Activated naive CD4-positive, alpha-beta T cell treated with anti-CD3 and anti-CD28 coated beads for 36 hours (primary cell): ENCODE measurements at regions not wholly inside any gene's neighbourhood (a gene's known extent, or its start where the extent isn't known, plus 50 kb on each side); places are given as distances from the start of the nearest gene placed in this dataset.

ENCODE experiments used
- CTCF ChIA-PET: fragments of 350-600 bp; sonication (Branson Sonifier 250); formaldehyde crosslinking; loops from one replicate; lab custom pipeline; 2021; ENCODE audit warnings: antibody characterized with exemption; lab: Charles Lee
- DNase-seq: peaks from one replicate; pipeline ENCODE4 v3.0.0-alpha.2; 2020
- H3K27ac Mint-ChIP-seq: one replicate; pipeline ENCODE4 v1.8.0; 2021; ENCODE audit warnings: mild to moderate bottlenecking, mixed read lengths
- H3K27me3 Mint-ChIP-seq: one replicate; pipeline ENCODE4 v1.8.0; 2021; ENCODE audit warnings: low read depth, mixed read lengths
- H3K36me3 Mint-ChIP-seq: one replicate; pipeline ENCODE4 v1.8.0; 2021; ENCODE audit warnings: low read depth, mixed read lengths
- H3K4me1 Mint-ChIP-seq: one replicate; pipeline ENCODE4 v1.8.0; 2021; ENCODE audit warnings: low read depth, mixed read lengths
- H3K4me3 Mint-ChIP-seq: one replicate; pipeline ENCODE4 v1.8.0; 2021; ENCODE audit warnings: mild to moderate bottlenecking, moderate library complexity, mixed read lengths
- H3K9me3 Mint-ChIP-seq: one replicate; pipeline ENCODE4 v1.8.0; 2021; ENCODE audit warnings: mixed read lengths
- intact Hi-C: fragments of 100-400 bp; cut with micrococcal nuclease; formaldehyde crosslinking; loops from one replicate; pipeline ENCODE4 v1.15.1; 2023

DNA sequence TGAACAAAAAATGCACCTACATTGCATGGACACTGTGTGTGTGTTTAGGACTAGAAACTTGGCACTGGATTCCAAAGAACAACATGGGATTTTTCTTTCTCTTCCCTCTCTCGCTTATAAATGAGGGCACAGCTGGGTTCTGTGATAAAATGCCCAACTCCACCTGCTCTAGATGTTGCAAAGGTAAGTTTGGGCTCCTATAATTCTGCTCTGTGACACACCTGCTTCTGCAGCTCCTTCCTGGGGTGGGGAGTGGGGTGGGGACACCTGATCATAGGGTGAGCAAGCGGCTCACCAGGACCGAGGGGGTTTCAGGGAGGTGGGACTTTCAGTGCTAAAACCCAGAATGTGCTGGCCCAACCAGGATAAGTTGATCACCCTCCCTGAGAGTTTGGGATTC lies 104.3 kb downstream of the AXIN2 start:
- H3K27me3 Mint-ChIP-seq, result no peaks in the 10 kb centered on the region
- DNase-seq, result no peak
- intact Hi-C loops, result loop anchor here (2.0 to 10.0 kb wide), 3 partner anchors 188 to 708 kb away; no protein-coding TSS in a partner anchor
- no peaks in the 10 kb centered on the region for H3K9me3 Mint-ChIP-seq
- no peak overlapping the region for H3K27ac Mint-ChIP-seq
- H3K4me1 Mint-ChIP-seq, result peaks cover 3% of the 10 kb centered on the region
- H3K4me3 Mint-ChIP-seq, result no peak overlapping the region
- no peaks in the 10 kb centered on the region for H3K36me3 Mint-ChIP-seq
- CTCF ChIA-PET, result interaction anchor here (0.7 to 2.1 kb wide), 2 partner anchors 101 to 225 kb away, joined by 4 to 5 read pairs; no protein-coding TSS in a partner anchor

DNA sequence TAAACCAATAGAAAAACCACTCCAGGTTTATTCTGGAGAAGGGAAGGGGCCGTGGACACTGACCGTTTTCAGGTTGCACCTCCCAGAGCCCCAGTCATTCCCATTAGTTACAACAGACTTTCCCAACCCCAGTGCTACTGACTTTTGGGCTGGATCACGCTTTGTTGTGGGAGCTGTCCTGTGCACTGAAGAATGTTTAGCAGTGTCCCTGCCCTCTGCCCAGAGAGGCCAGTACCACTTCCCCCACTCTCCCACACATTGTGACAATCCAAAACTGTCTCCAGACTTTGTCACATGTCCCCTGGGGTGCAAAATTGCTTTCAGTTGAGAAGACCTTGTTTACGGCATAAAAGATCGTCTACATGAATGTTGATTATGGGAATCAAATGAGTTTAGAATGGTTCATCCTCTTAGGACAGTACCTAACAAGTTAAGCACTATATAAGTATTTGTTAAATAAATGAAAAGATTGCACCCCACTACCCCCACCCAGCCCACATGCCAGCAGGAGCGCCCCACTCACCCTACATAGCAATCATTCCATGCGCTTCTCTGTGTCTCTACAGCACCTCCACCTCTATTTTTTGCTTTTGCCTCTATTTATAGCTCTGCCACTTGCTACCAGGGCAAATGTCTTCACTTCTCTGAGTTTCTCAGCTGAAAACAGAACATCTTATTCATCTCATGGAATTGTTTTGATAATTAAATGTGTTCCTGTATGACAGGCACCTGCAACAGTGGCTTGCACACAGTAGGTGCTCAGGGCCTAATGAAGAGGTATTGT lies 104.9 kb downstream of the AXIN2 start:
- no peak for DNase-seq
- Mint-ChIP-seq H3K27ac (no peak overlapping the region), H3K4me3 (no peak overlapping the region), H3K9me3 (no peaks in the 10 kb centered on the region), H3K27me3 (no peaks in the 10 kb centered on the region), H3K4me1 (peaks cover 3% of the 10 kb centered on the region), H3K36me3 (no peaks in the 10 kb centered on the region)
- intact Hi-C loops, result loop anchor here (1.0 to 10.0 kb wide), 5 partner anchors 100 to 708 kb away; no protein-coding TSS in a partner anchor
- CTCF ChIA-PET, result interaction anchor here (0.7 to 2.1 kb wide), 3 partner anchors 100 to 224 kb away, joined by 3 to 5 read pairs (median 4); no protein-coding TSS in a partner anchor

DNA sequence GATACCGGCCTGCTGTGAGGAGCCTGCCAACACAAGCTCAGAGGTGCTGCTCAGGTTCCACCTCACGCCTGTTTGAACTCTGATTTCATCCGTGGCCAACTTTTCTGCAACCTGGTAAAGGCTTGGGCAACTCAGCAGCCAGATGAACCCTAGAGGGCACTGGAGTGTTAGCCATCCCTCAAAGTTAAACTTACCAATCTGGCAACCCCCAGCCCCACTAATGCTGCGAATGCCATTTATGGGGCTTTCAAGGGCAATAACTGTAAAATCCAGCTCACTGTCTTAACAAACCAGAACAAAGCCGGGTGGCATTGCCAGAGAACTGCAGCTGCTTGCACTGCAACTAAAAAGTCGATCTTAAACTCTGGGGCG lies 105.5 kb downstream of the AXIN2 start:
- Mint-ChIP-seq H3K4me1 (peaks cover 3% of the 10 kb centered on the region), H3K9me3 (no peaks in the 10 kb centered on the region), H3K27ac (no peak overlapping the region), H3K4me3 (no peak overlapping the region), H3K36me3 (no peaks in the 10 kb centered on the region), H3K27me3 (no peaks in the 10 kb centered on the region)
- intact Hi-C loops, result loop anchor here (1.0 to 10.0 kb wide), 5 partner anchors 100 to 709 kb away; no protein-coding TSS in a partner anchor
- peak; percentile 50 for DNase-seq
- CTCF ChIA-PET, result interaction anchor here (1.0 to 2.1 kb wide), 2 partner anchors 101 to 224 kb away, joined by 3 to 5 read pairs; no protein-coding TSS in a partner anchor

DNA sequence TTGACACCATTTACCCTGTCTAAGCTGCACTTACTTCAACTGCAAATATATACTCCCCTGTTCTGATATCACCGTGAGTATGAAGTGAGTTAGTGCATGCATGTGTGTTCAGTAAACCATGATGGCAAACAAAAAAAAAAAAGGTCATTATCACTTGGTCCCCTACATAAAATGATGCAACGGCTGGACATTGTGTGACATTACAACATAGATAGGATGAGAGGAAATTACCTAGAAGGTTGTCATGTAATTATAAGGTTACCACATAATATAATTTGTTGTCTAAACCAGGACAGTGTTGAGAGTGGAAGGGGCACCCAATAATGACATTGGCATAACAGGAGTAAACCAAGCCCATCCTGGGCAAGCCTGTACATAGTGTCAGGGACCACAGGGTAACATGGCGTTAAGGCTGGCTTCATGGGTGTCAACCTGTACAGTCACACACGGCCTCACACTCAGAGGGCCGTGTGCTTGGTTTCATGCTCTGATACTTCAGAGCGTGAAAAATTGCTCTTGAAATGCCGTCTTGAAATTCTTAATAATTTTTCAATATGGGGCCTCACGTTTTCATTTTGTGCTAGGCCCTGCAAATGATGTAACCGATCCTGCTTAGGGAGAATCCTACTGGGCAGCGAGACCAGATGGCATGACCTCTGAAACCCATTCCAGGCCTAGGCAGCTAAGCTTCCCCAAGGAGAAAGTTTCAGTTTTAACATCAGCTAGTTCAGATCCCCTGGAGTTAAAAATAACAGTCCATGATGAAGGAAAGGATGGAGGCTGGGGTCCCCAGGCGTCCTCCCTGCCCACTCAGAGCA lies 106.1 kb downstream of the AXIN2 start:
- no peaks in the 10 kb centered on the region for H3K27me3 Mint-ChIP-seq
- CTCF ChIA-PET, result interaction anchor here (2.1 kb wide), 1 partner anchor 223 kb away, joined by 5 read pairs; no protein-coding TSS in a partner anchor
- intact Hi-C loops, result loop anchor here (5.0 to 10.0 kb wide), 2 partner anchors 189 to 532 kb away; no protein-coding TSS in a partner anchor

DNA sequence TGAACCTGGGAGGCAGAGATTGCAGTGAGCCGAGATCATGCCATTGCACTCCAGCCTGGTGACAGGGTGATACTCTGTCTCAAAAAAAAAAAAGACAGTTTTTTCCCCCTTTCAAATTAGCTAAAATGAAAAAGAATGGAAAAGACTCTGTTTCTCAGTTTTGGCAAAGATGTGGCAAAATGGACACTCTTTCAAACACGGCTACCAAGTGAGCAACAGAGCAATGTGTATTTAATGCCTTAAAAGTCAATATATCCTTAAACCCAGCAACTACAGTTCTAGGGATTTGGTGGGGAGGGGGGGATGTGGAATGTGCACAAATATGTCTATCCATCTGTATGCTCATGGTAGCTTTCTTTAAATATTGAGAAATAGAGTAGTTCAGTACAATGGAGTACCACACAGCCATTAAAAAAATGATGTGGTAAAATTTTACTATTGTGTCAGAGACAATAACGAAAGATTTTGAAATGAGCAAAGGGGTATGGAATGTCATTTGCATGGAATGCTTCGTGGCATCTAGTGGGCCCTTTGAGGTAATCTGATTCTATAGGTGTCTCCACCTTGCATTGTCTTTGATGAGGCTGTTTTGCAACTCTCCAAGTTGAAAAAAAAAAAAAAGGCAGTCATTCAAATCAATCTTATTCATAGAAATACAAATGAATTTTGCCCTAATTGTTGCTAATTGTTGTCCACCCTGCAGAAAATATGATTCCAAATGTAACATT lies 108.1 kb downstream of the AXIN2 start:
- Mint-ChIP-seq H3K36me3 (no peaks in the 10 kb centered on the region), H3K4me3 (no peak overlapping the region), H3K27me3 (no peaks in the 10 kb centered on the region), H3K4me1 (peaks cover 3% of the 10 kb centered on the region), H3K27ac (no peak overlapping the region), H3K9me3 (peaks cover 4% of the 10 kb centered on the region)
- DNase-seq, result no peak
- CTCF ChIA-PET, result interaction anchor here (1.2 kb wide), 1 partner anchor 103 kb away, joined by 3 read pairs; no protein-coding TSS in a partner anchor
- intact Hi-C loops, result loop anchor here (10.0 kb wide), 1 partner anchor 191 kb away; no protein-coding TSS in a partner anchor

More for the DNA sequence above, 106.1 kb downstream of the AXIN2 start:
- Mint-ChIP-seq H3K27ac (no peak overlapping the region), H3K4me3 (no peak overlapping the region), H3K36me3 (no peaks in the 10 kb centered on the region), H3K9me3 (no peaks in the 10 kb centered on the region), H3K4me1 (peaks cover 3% of the 10 kb centered on the region)
- DNase-seq, result no peak

DNA sequence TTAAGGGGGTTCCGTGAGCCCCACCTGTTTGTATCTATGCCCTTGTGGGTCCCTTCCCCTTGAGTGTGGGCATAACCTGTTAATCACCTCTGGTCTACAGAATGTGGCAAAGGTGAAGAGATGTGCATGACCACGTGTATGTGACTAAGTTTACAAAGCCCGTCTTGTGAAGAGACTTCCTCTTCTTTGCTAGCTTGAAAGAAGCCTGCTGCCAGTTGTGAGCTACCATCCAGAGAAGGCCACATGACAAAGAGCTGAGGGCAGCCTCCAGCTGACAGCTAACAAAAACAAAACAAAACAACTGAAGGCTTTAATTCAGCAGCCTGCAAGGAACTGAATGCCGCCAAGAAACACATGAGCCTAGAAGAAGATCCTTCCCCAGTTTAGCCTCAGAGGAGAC lies 112.0 kb downstream of the AXIN2 start:
- DNase-seq, result no peak
- peaks cover 4% of the 10 kb centered on the region for H3K9me3 Mint-ChIP-seq
- H3K4me3 Mint-ChIP-seq, result no peak overlapping the region
- no peaks in the 10 kb centered on the region for H3K4me1 Mint-ChIP-seq
- H3K36me3 Mint-ChIP-seq, result no peaks in the 10 kb centered on the region
- CTCF ChIA-PET, result interaction anchor here (1.2 kb wide), 1 partner anchor 217 kb away, joined by 4 read pairs; no protein-coding TSS in a partner anchor
- H3K27ac Mint-ChIP-seq, result no peak overlapping the region
- intact Hi-C loops, result no loop called here
- no peaks in the 10 kb centered on the region for H3K27me3 Mint-ChIP-seq

DNA sequence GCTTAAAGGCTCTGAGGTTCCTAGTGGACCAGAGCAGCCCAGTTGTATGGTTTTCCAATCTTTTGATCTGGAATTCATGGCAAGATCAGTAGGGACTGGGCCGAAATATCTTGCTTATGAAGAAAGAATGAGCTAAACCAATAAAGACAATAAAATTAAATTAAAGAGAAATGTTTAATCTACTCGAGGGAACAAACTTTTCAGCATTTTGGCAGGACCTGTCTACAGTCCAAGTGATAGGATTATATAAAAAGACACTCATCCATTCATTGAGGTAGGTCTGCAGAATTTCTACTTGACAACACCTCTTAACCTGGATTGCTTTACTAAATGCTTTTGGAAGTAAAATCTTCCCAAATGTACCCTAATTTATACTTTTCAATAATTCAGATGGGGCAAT lies 113.6 kb downstream of the AXIN2 start:
- Mint-ChIP-seq H3K4me1 (no peaks in the 10 kb centered on the region), H3K27ac (no peak overlapping the region), H3K4me3 (no peak overlapping the region), H3K27me3 (no peaks in the 10 kb centered on the region), H3K9me3 (peaks cover 4% of the 10 kb centered on the region), H3K36me3 (no peaks in the 10 kb centered on the region)
- no peak for DNase-seq
- intact Hi-C loops, result no loop called here
- CTCF ChIA-PET, result no interaction called here

DNA sequence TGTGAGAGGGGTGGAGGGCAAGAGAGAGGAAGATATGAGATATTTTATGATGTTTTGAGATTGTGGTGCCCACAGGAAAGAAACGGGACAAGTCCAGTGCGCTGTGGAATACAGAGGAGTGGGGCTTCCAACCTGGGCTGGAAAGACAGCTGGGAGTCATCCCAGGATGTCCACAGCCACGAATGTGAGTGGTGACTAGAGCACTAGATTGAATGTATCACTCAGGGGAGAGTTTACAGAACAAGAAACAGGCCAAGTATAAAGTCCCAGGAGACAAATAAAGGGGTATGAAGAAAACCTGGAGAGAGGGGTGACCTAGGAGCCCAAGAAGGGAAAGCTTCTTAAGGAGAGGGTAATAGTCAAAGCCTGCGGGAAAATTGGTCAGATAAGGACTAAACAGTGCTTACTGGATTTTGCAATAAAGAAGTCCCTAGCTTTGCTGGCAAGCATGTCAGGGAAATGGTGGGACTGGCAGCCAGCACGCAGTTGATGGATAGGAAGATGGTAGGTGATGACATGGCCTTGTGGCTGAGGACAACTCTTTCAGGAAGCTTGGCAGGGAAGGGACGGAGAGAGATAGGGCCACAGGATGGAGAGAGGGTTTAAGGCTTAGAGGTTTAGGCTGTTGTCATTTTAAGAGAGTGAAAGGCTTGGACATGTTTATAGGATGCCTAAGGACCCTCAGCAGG lies 114.5 kb downstream of the AXIN2 start:
- intact Hi-C loops, result no loop called here
- H3K4me3 Mint-ChIP-seq, result no peak overlapping the region
- CTCF ChIA-PET, result interaction anchor here (1.1 kb wide), 1 partner anchor 14 kb away, joined by 3 read pairs; no protein-coding TSS in a partner anchor
- H3K27ac Mint-ChIP-seq, result no peak overlapping the region
- H3K27me3 Mint-ChIP-seq, result no peaks in the 10 kb centered on the region
- no peaks in the 10 kb centered on the region for H3K4me1 Mint-ChIP-seq
- H3K36me3 Mint-ChIP-seq, result no peaks in the 10 kb centered on the region
- no peak for DNase-seq
- H3K9me3 Mint-ChIP-seq, result peaks cover 4% of the 10 kb centered on the region

DNA sequence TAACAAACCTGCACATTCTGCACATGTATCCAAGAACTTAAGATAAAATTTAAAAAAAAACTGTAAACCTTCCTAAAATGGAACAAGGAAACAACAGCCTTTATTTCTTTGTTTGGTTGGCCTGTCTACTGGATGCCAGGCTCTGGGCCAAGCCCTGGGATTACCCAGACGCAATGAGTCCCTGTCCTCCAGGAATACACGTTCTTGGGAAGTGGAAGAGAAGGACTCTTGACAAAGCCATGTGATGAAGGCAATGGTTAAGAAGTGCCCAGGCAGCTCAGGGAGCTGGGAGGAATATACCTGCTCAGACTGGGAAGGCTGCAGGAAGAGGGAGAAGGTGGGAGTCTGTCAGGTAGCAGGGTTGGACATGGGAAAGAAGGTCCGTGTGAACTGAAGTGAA lies 115.4 kb downstream of the AXIN2 start:
- H3K9me3 Mint-ChIP-seq, result peaks cover 4% of the 10 kb centered on the region
- DNase-seq, result no peak
- no peaks in the 10 kb centered on the region for H3K27me3 Mint-ChIP-seq
- CTCF ChIA-PET, result interaction anchor here (1.1 kb wide), 1 partner anchor 13 kb away, joined by 3 read pairs; no protein-coding TSS in a partner anchor
- intact Hi-C loops, result no loop called here
- no peak overlapping the region for H3K4me3 Mint-ChIP-seq
- H3K36me3 Mint-ChIP-seq, result no peaks in the 10 kb centered on the region
- H3K4me1 Mint-ChIP-seq, result no peaks in the 10 kb centered on the region
- no peak overlapping the region for H3K27ac Mint-ChIP-seq

DNA sequence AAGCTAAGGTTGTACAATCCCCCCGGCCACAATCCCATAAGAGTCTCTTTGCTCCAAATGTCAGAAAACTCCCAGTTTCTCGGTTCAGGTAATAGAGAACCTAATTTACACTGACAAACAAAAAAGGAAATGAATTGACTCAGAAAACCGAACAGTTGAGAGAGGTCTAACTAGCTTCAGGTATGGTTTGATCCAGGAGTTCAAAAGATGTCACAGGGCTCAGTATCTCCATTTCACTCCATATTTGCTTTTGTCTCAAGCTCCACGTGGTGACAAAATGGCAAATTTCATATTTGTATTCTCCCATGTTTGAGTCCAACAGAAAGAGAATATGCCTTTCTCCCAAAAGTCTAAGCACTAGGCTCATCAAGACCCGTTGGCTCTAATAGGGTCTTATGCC lies 117.4 kb downstream of the AXIN2 start:
- CTCF ChIA-PET, result no interaction called here

DNA sequence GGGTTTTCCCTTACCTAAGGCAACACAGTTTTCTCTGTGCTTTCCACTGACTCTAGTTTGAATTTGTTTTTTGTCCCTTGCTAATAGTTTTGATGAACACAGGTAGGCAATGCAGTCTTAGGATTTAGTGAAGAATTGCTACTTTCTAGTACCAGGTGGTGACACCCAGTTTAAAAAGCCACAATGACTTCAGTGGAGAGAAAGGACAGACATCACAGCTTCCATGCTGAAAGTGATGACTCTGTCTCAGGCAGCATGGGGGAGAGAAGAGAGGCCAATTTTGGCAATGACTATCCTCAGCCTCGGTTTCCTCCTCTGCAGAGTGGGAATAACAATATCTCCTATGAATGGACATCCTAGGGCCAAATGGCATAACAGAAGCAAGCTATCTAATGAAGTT lies 118.8 kb downstream of the AXIN2 start:
- H3K27ac Mint-ChIP-seq, result no peak overlapping the region
- no peaks in the 10 kb centered on the region for H3K4me1 Mint-ChIP-seq
- H3K27me3 Mint-ChIP-seq, result peaks cover 2% of the 10 kb centered on the region
- DNase-seq, result no peak
- intact Hi-C loops, result no loop called here
- no peaks in the 10 kb centered on the region for H3K9me3 Mint-ChIP-seq
- H3K36me3 Mint-ChIP-seq, result no peaks in the 10 kb centered on the region
- H3K4me3 Mint-ChIP-seq, result no peak overlapping the region
- CTCF ChIA-PET, result interaction anchor here (0.5 kb wide), 1 partner anchor 143 kb away, joined by 3 read pairs; no protein-coding TSS in a partner anchor

More for the DNA sequence above, 117.4 kb downstream of the AXIN2 start:
- H3K27me3 Mint-ChIP-seq, result peaks cover 2% of the 10 kb centered on the region
- H3K4me3 Mint-ChIP-seq, result no peak overlapping the region
- intact Hi-C loops, result no loop called here
- no peaks in the 10 kb centered on the region for H3K4me1 Mint-ChIP-seq
- H3K27ac Mint-ChIP-seq, result no peak overlapping the region
- H3K9me3 Mint-ChIP-seq, result no peaks in the 10 kb centered on the region
- DNase-seq, result no peak
- H3K36me3 Mint-ChIP-seq, result no peaks in the 10 kb centered on the region
